Cardiac muscle cell (in vitro differentiated cells and primary cell): ENCODE measurements at regions not wholly inside any gene's neighbourhood (a gene's known extent, or its start where the extent isn't known, plus 50 kb on each side); places are given as distances from the start of the nearest gene placed in this dataset.
"Not testable (repeated sequence)": the region's sequence is repeated elsewhere in the genome, so short reads cannot be mapped to it uniquely, and the experiment has no call there.

Experiments used
- DNase-seq, 2 donors: peaks; one replicate each; pipeline versions ENCODE4 v3.0.0 to v3.0.0-alpha.2; 2010 to 2017; ENCODE audit warnings: low read depth in 1 of 2, low spot score in 1 of 2
- H3K27ac ChIP-seq: fragments of 200-600 bp; sonication (generic); 2 replicates; pipeline ENCODE4 v1.5.1; 2016
- H3K27me3 ChIP-seq: fragments of 200-600 bp; sonication (generic); 2 replicates; pipeline ENCODE4 v1.6.0; 2016; ENCODE audit warnings: control low read depth
- H3K36me3 ChIP-seq: fragments of 200-600 bp; sonication (generic); 2 replicates; pipeline ENCODE4 v1.5.1; 2016; ENCODE audit warnings: control low read depth
- H3K4me1 ChIP-seq: fragments of 200-600 bp; sonication (generic); 2 replicates; pipeline ENCODE4 v1.8.1; 2017; ENCODE audit warnings: low read depth, mild to moderate bottlenecking, mixed run types
- H3K4me3 ChIP-seq: fragments of 200-600 bp; sonication (generic); 2 replicates; pipeline ENCODE4 v1.5.1; 2016; ENCODE audit warnings: mild to moderate bottlenecking
- H3K9me3 ChIP-seq: fragments of 200-600 bp; sonication (generic); 2 replicates; pipeline ENCODE4 v1.5.1; 2017; ENCODE audit warnings: low read depth, mild to moderate bottlenecking, control low read depth
- CTCF ChIP-seq: IDR thresholded peaks from 2 replicates; pipeline ENCODE4 v1.5.1; 2012; ENCODE audit warnings: low read depth, mild to moderate bottlenecking, low read length

DNA sequence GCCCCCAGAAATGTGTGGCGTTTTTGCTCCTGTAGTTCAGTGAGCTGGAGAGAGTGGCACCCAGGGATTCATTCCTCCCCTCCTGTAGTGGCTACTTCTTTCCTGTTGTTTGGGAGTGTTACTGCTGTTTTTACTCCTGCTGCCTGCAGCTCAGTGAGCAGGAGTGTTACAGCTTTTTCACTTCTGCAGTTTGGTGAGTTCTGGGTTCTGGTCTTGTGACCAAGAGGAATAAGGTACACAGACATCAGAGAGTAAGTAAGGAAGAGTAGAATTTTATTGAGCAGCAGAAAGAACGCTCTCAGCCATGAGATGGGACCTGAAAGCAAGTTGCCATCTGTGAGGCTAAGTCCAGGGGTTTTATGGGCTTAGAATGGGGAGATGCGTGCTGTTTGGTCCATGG, 966.3 kb upstream of the CITED2 start:
- Histone ChIP-seq H3K36me3 (no peaks in the 10 kb centered on the region), H3K27ac (no peak overlapping the region), H3K9me3 (no peaks in the 10 kb centered on the region), H3K4me1 (no peaks in the 10 kb centered on the region), H3K27me3 (no peaks in the 10 kb centered on the region), H3K4me3 (no peak overlapping the region)
- no peak for DNase-seq
- TF ChIP-seq CTCF: no peak

DNA sequence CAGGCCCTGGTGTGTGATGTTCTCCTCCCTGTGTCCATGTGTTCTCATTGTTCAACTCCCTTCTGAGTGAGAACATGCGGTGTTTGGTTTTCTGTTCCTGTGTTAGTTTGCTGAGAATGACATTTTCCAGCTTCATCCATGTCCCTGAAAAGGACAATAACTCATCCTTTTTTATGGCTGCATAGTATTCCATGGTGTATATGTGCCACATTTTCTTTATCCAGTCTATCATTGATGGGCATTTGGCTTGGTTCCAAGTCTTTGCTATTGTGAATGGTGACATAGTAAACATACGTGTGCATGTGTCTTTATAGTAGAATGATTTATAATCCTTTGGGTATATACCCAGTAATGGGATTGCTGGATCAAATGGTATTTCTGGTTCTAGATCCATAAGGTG, 964.6 kb upstream of the CITED2 start:
- not testable (repeated sequence) for H3K4me1 ChIP-seq, H3K4me3 ChIP-seq, H3K27ac ChIP-seq, H3K27me3 ChIP-seq, H3K36me3 ChIP-seq, DNase-seq, H3K9me3 ChIP-seq

GRCh38 chr6:140321891-140322290, 947.4 kb upstream of the CITED2 start:
- Histone ChIP-seq H3K4me3 (no peak overlapping the region), H3K36me3 (no peaks in the 10 kb centered on the region), H3K27ac (no peak overlapping the region), H3K9me3 (no peaks in the 10 kb centered on the region), H3K4me1 (peaks cover 21% of the 10 kb centered on the region), H3K27me3 (no peaks in the 10 kb centered on the region)
- no peak for TF ChIP-seq CTCF
- no peak for DNase-seq

DNA sequence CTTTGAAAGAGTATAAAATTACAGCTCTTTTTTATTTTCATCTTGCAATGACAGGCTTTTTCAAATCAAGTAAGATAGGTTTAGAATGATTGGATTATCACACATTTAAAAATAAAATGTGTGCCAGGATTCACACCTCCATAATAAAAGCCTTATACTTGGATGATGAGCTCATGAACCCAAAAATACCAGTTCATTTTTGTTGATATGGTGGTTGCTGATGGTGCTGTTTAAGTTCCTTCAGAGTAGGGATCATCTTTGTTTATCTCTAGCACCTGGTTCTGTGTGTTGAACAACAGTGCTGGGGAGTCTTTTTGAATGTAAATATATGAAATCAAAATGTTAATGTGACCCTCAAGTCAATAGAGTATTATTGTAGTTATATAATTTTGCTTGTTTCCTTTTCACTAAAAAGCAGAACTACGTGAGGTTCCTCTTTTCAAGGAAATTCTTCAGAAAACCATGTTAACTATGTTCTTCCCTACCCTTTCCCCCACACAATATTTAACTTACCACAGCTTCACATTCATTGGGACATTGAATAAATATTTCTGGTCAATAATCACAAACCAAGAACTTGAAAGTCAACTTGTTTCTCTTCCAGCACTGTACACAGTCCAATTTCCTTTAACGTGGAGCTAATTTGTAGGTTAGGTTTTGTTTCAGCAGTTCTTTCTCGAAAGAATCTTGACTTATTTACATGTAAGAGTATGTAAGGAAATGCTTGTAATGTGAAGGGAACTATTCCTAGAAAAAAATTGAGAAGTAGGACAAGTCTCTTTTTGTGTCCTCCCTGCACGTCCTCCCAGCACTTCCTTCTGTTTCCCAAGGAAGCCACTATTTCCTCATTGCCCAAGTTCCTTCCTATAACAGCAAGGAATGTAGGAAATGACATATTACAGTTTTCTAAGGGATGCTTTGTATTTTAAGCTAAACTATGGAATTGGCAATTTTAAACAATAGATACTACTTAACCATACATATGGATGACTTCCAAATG, 945.9 kb upstream of the CITED2 start:
- peaks cover 21% of the 10 kb centered on the region for H3K4me1 ChIP-seq
- TF ChIP-seq CTCF: no peak
- H3K36me3 ChIP-seq: no peaks in the 10 kb centered on the region
- H3K27me3 ChIP-seq: no peaks in the 10 kb centered on the region
- H3K4me3 ChIP-seq: no peak overlapping the region
- DNase-seq: peak in 1 of 2 donors; percentile 6
- no peaks in the 10 kb centered on the region for H3K9me3 ChIP-seq
- no peak overlapping the region for H3K27ac ChIP-seq

DNA sequence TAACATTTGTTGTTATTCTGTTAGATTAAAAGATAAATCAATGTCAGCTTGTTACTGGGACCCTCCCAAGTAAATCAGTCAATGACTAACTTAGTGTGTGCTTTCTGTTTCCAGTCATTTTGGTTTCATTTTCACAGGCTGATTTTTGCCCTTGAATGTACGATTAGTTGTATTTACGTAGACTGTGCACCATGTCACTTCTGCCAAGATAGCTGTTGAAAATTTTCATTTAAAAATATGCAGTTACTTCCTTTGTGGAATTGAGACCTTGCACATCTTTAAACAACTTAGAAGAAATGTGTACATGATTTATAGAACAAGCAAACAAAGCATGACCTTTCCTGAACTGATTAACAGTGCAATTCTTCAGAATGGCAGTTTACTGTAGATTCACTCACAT, 944.8 kb upstream of the CITED2 start:
- Histone ChIP-seq H3K9me3 (no peaks in the 10 kb centered on the region), H3K27ac (no peak overlapping the region), H3K27me3 (no peaks in the 10 kb centered on the region), H3K36me3 (no peaks in the 10 kb centered on the region), H3K4me3 (no peak overlapping the region), H3K4me1 (peaks cover 26% of the 10 kb centered on the region)
- DNase-seq: peak in 1 of 2 donors; percentile 48
- no peak for TF ChIP-seq CTCF

GRCh38 chr6:140318408-140318807, 944.0 kb upstream of the CITED2 start:
- Histone ChIP-seq H3K9me3 (no peaks in the 10 kb centered on the region), H3K4me1 (peaks cover 26% of the 10 kb centered on the region), H3K4me3 (no peak overlapping the region), H3K36me3 (no peaks in the 10 kb centered on the region), H3K27ac (peak overlapping the region; percentile 22), H3K27me3 (no peaks in the 10 kb centered on the region)
- DNase-seq: no peak
- TF ChIP-seq CTCF: no peak
